NCI-H524 treated with DMSO at 0.1 percent for 48 hours (cell line): ENCODE measurements at regions not wholly inside any gene's neighbourhood (a gene's known extent, or its start where the extent isn't known, plus 50 kb on each side); places are given as distances from the start of the nearest gene placed in this dataset.

Experiments used
- DNase-seq: peaks from one replicate; lab custom pipeline; 2025; lab: John Stamatoyannopoulos, UW

DNA sequence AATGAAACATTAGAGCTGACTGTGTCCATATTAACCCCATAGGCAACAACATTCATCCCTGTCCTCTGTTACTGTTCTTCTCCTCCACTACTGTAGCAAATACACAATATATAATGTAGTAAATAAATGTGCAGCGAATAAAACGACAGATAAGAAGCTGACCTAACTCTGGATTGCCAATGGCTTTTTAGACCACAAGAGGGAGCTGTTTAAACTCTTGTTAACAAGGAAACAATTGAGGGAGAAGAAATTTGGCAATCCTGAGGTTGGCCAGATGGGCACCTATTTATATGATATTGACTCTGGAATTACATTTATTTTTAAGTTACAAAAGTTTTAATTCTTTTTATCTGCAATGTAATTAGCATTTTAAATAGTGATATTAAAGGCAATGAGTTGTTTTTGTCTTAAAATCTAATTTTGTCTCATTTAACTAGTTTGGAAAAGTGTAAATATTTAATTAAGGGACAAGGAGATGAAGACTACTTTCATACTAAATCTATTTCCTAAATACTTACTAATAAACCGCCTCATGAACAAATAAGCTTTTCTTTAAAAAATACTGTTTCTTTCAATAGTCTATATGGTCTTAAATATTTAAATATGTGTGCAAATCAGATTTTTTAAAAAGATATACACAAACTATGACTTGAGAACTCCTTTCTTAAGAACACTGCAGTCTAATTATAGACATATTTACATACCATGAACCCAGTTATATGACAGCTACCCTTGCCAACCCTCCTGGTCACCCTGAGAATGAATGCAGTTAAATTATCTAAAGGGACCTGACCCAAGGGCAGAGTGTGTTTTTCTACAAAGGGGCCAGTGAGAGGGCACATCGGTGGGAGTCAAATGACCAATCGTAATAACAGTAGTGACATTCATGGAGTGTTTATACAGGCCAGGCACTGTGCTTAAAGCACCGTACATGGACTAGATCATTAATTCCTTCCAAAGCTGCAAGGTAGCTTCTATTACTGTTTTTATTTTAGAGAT lies 52.9 kb upstream of the HPF1 start:
- DNase-seq = no peak

DNA sequence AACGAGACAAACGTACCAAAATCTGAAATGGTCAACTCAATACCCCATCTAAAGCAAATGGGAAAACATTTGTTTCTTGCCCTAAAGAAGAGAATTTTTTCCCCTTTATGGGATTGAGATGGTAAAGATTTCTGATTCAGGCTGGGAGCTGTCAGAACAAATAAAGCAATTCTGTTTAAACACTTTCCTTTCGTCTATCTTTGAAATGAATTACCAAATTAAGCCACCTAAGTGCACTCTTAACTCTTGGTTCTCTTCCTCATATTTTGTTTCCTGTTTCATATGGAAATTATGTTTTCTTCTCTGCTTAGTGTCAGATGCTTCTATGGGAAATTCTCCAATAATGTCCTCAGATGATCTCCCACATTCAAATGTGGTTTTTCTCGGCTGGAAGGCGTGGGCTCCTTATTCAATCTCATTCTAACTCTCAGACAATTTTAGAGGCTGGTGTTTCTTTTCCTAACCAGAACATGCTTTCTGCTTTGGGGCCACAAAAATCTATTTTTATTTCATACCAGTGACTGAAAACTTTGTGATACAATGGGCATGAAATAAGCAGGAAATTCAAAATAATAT lies 50.3 kb upstream of the HPF1 start:
- DNase-seq = no peak
